Esophagus (tissue), 2 donors: ENCODE measurements at regions not wholly inside any gene's neighbourhood (a gene's known extent, or its start where the extent isn't known, plus 50 kb on each side); places are given as distances from the start of the nearest gene placed in this dataset.
A peak's percentile ranks its signal among the peaks of the same experiment; 100 is the strongest.

Experiments
- H3K27ac ChIP-seq, 2 donors: one replicate each; pipeline ENCODE4 v1.5.1; 2013; ENCODE audit warnings: low read depth in 2 of 2, mild to moderate bottlenecking in 2 of 2, inconsistent platforms in 1 of 2, low read length in 1 of 2, moderate library complexity in 1 of 2
- H3K27me3 ChIP-seq, 2 donors: one replicate each; pipeline ENCODE4 v1.6.1; 2013; ENCODE audit warnings: low read length in 2 of 2, control low read depth in 1 of 2, mild to moderate bottlenecking in 1 of 2; ENCODE audit not compliant: insufficient read depth in 2 of 2, control insufficient read depth in 1 of 2
- H3K36me3 ChIP-seq, 2 donors: one replicate each; pipeline ENCODE4 v1.6.1; 2013; ENCODE audit warnings: low read length in 1 of 2; ENCODE audit not compliant: control insufficient read depth in 2 of 2, insufficient read depth in 2 of 2
- H3K4me1 ChIP-seq, 2 donors: one replicate each; pipeline ENCODE4 v1.6.1; 2013; ENCODE audit warnings: low read length in 1 of 2; ENCODE audit not compliant: control insufficient read depth in 2 of 2, insufficient read depth in 2 of 2
- H3K4me3 ChIP-seq, 2 donors: one replicate each; pipeline ENCODE4 v1.5.1; 2013; ENCODE audit warnings: low read length in 2 of 2, mild to moderate bottlenecking in 2 of 2, low read depth in 1 of 2, moderate library complexity in 1 of 2
- H3K9me3 ChIP-seq, 2 donors: one replicate each; pipeline ENCODE4 v1.6.1; 2013; ENCODE audit warnings: mild to moderate bottlenecking in 2 of 2, low read depth in 1 of 2, low read length in 1 of 2, moderate library complexity in 1 of 2; ENCODE audit not compliant: control insufficient read depth in 2 of 2, insufficient read depth in 1 of 2
- WGBS, 2 donors: extraction: QIAGEN DNeasy Blood & Tissue Kit; methylation state at CpG; one replicate each; pipeline ENCODE4 v1.1.7; 2013; 5-methylcytosine and 5-hydroxymethylcytosine counted together
- donor health status: healthy with polysubstance abuse.
- donor health status: Bipolar disorder and iron deficiency.

GRCh38 chr15:99447497-99448371, 118.0 kb upstream of the MEF2A start:
- Histone ChIP-seq H3K9me3 (no peaks in the 10 kb centered on the region), H3K27me3 (no peaks in the 10 kb centered on the region), H3K4me3 (no peak overlapping the region), H3K27ac (no peak overlapping the region), H3K4me1 (peaks cover 2 to 26% of the 10 kb centered on the region in 2 donors), H3K36me3 (no peaks in the 10 kb centered on the region)
- 50 to 61% methylated on average over 20 to 28 of the region's 28 CpGs for WGBS, 2 donors

- H3K9me3 ChIP-seq, result no peaks in the 10 kb centered on the region
- H3K36me3 ChIP-seq, result no peaks in the 10 kb centered on the region
- H3K27ac ChIP-seq, result peak overlapping the region in 1 of 2 donors; percentile 11
- H3K4me3 ChIP-seq, result no peak overlapping the region
- no peaks in the 10 kb centered on the region for H3K27me3 ChIP-seq
- WGBS, 2 donors, result 75 to 82% methylated on average over 4 of the region's 4 CpGs
- H3K4me1 ChIP-seq, result peaks cover 0 to 32% of the 10 kb centered on the region in 2 donors
Observed at GRCh38 chr15:99449514-99449913, 116.3 kb upstream of the MEF2A start.

- WGBS, 2 donors, result 29 to 31% methylated on average over 14 of the region's 14 CpGs
- Histone ChIP-seq H3K27ac (peak overlapping the region; percentile 44 to 79), H3K4me3 (no peak overlapping the region), H3K36me3 (no peaks in the 10 kb centered on the region), H3K27me3 (no peaks in the 10 kb centered on the region), H3K4me1 (peaks cover 0 to 40% of the 10 kb centered on the region in 2 donors), H3K9me3 (no peaks in the 10 kb centered on the region)
Observed at GRCh38 chr15:99450896-99451358, 114.9 kb upstream of the MEF2A start.

DNA sequence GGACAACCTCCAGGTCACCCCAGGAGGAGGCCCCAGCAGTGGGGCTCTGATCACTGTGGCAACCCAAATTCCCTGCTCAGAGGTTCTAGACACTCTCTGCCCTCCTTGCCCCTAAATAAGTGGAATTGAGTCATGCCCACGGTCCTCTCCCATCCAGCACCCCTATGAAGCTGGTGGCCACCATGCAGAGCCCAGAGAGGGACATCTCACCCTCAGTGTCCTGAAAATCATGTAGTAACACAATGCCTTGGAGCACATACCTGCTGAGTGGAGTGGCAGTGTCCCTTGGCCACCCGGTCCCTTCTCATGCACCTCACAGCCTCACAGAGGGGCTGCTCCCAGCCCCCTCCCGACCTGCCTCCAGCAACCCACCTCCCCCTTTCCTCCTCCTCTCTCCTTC, 114.3 kb upstream of the MEF2A start:
- Histone ChIP-seq H3K27ac (peak overlapping the region; percentile 44 to 79), H3K4me1 (peaks cover 0 to 40% of the 10 kb centered on the region in 2 donors), H3K9me3 (no peaks in the 10 kb centered on the region), H3K27me3 (no peaks in the 10 kb centered on the region), H3K4me3 (no peak overlapping the region), H3K36me3 (no peaks in the 10 kb centered on the region)
- 87% methylated on average over 3 of the region's 3 CpGs for WGBS, 2 donors

DNA sequence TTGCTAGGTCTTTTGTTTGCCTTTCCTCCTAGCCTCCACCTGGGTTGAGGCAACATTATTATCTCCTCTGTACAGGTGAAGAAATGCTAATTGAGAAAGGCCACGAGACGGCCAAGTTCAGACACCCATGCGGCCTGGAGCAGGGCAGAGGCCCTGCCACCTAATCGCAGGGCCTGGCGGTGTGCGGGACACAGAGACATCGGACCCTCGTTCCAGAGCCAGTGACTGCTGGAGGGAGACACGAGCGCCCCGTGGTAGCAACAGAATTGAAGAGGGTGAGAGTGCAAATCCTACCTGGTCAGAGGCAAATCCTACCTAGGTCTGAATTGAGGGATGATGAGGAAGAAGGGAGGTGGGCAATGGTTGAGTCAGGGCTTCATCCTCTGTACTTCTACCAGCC, 113.8 kb upstream of the MEF2A start:
- WGBS, 2 donors, result 92 to 96% methylated on average over 11 of the region's 11 CpGs
- H3K27ac ChIP-seq, result peak overlapping the region; percentile 60 to 89
- no peak overlapping the region for H3K4me3 ChIP-seq
- H3K27me3 ChIP-seq, result no peaks in the 10 kb centered on the region
- H3K4me1 ChIP-seq, result peaks cover 0 to 40% of the 10 kb centered on the region in 2 donors
- no peaks in the 10 kb centered on the region for H3K9me3 ChIP-seq
- no peaks in the 10 kb centered on the region for H3K36me3 ChIP-seq

- WGBS, 2 donors, result 69 to 72% methylated on average over 24 of the region's 24 CpGs
- H3K4me3 ChIP-seq, result no peak overlapping the region
- no peaks in the 10 kb centered on the region for H3K9me3 ChIP-seq
- H3K27ac ChIP-seq, result peak overlapping the region; percentile 60 to 89
- peaks cover 0 to 40% of the 10 kb centered on the region in 2 donors for H3K4me1 ChIP-seq
- H3K27me3 ChIP-seq, result no peaks in the 10 kb centered on the region
- H3K36me3 ChIP-seq, result no peaks in the 10 kb centered on the region
Observed at GRCh38 chr15:99452728-99453636, 112.8 kb upstream of the MEF2A start.

DNA sequence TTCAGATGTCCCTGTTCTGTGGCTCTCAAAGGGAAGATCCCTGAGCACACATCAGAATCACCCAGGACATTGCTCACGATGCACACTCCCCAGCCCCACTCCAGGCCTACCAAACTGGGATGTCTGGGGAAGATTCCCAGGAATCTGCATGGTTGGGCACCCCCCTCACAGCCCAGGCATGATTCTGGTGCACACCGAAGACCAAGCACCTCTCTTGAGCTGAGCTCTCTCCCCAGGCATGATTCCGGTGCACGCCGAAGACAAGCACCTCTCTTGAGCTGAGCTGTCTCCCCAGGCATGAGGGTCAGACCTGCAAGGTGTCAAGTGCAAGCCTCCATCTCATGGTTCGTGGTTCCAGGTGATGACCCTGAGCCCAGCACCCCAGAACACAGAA, 112.2 kb upstream of the MEF2A start:
- 94 to 95% methylated on average over 6 of the region's 6 CpGs for WGBS, 2 donors
- no peaks in the 10 kb centered on the region for H3K36me3 ChIP-seq
- H3K4me1 ChIP-seq, result peaks cover 0 to 40% of the 10 kb centered on the region in 2 donors
- H3K27me3 ChIP-seq, result no peaks in the 10 kb centered on the region
- no peak overlapping the region for H3K4me3 ChIP-seq
- H3K9me3 ChIP-seq, result no peaks in the 10 kb centered on the region
- peak overlapping the region; percentile 47 to 89 for H3K27ac ChIP-seq

- peaks cover 0 to 40% of the 10 kb centered on the region in 2 donors for H3K4me1 ChIP-seq
- H3K36me3 ChIP-seq, result no peaks in the 10 kb centered on the region
- no peaks in the 10 kb centered on the region for H3K27me3 ChIP-seq
- H3K4me3 ChIP-seq, result no peak overlapping the region
- 88 to 92% methylated on average over 6 of the region's 6 CpGs for WGBS, 2 donors
- peak overlapping the region; percentile 63 to 89 for H3K27ac ChIP-seq
- no peaks in the 10 kb centered on the region for H3K9me3 ChIP-seq
Observed at GRCh38 chr15:99454107-99454809, 111.5 kb upstream of the MEF2A start.
